MCF 10A (cell line): ENCODE measurements at regions not wholly inside any gene's neighbourhood (a gene's known extent, or its start where the extent isn't known, plus 50 kb on each side); places are given as distances from the start of the nearest gene placed in this dataset.

Source experiments
- BruUV-seq: library from RNA; stranded (reverse); fragments of 400-500 nt; replicated peaks from 2 replicates; lab custom pipeline; 2021; lab: Mats Ljungman, UMichigan
- CTCF ChIA-PET: fragments of 300-600 bp; sonication (Branson Sonifier 250); formaldehyde crosslinking; extraction: SDS; loops from one replicate; lab custom pipeline; 2021; ENCODE audit warnings: antibody characterized with exemption, inconsistent platforms; lab: Yijun Ruan, JAX
- POLR2A ChIA-PET: fragments of 300-600, 350-650 bp; sonication (Branson Sonifier 250); formaldehyde crosslinking; extraction: SDS; loops from one replicate; lab custom pipeline; 2020; ENCODE audit warnings: antibody characterized with exemption, inconsistent platforms; lab: Yijun Ruan, JAX
- DNase-seq: peaks from one replicate; pipeline ENCODE4 v3.0.0-alpha.2; 2018; ENCODE audit not compliant: unreplicated experiment
- H3K27ac Mint-ChIP-seq: one replicate; pipeline ENCODE4 v1.8.0; 2022; ENCODE audit warnings: mild to moderate bottlenecking, low read depth, mixed read lengths; ENCODE audit not compliant: unreplicated experiment
- H3K27me3 Mint-ChIP-seq: one replicate; pipeline ENCODE4 v1.8.0; 2022; ENCODE audit warnings: mixed read lengths; ENCODE audit not compliant: insufficient read depth, unreplicated experiment
- H3K36me3 Mint-ChIP-seq: one replicate; pipeline ENCODE4 v1.8.0; 2022; ENCODE audit warnings: mild to moderate bottlenecking, moderate library complexity, mixed read lengths; ENCODE audit not compliant: insufficient read depth, unreplicated experiment
- H3K4me1 Mint-ChIP-seq: one replicate; pipeline ENCODE4 v1.8.0; 2022; ENCODE audit warnings: mixed read lengths; ENCODE audit not compliant: insufficient read depth, unreplicated experiment
- H3K4me3 Mint-ChIP-seq: one replicate; pipeline ENCODE4 v1.8.0; 2022; ENCODE audit warnings: mild to moderate bottlenecking, moderate library complexity, mixed read lengths; ENCODE audit not compliant: unreplicated experiment
- H3K9me3 Mint-ChIP-seq: one replicate; pipeline ENCODE4 v1.8.0; 2022; ENCODE audit warnings: mixed read lengths; ENCODE audit not compliant: unreplicated experiment
- CTCF ChIP-seq: fragments of 200-600 bp; IDR thresholded peaks from one replicate; pipeline ENCODE4 v1.8.0; 2022; ENCODE audit warnings: antibody characterized with exemption, mild to moderate bottlenecking; ENCODE audit not compliant: unreplicated experiment
- intact Hi-C: fragments of 100-400 bp; cut with micrococcal nuclease; formaldehyde crosslinking; loops from 2 replicates; pipeline ENCODE4 v1.14.1; 2022

GRCh38 chr2:58908501-58909154 lies 667.5 kb upstream of the FANCL start:
- Mint-ChIP-seq H3K27ac (no peak overlapping the region), H3K36me3 (peaks cover 6% of the 10 kb centered on the region), H3K9me3 (no peaks in the 10 kb centered on the region), H3K27me3 (no peaks in the 10 kb centered on the region), H3K4me3 (no peak overlapping the region), H3K4me1 (no peaks in the 10 kb centered on the region)
- CTCF ChIA-PET: interaction anchor here (2.1 kb wide), 1 partner anchor 13 kb away, joined by 7 read pairs; no protein-coding TSS in a partner anchor
- no TSS peak for BruUV-seq
- POLR2A ChIA-PET: no interaction called here
- TF ChIP-seq CTCF: no peak
- intact Hi-C loops: no loop called here
- DNase-seq: no peak

- DNase-seq: no peak
- BruUV-seq: no TSS peak
- intact Hi-C loops: no loop called here
- CTCF ChIA-PET: interaction anchor here (2.1 kb wide), 1 partner anchor 14 kb away, joined by 7 read pairs; no protein-coding TSS in a partner anchor
- Mint-ChIP-seq H3K4me1 (no peaks in the 10 kb centered on the region), H3K27ac (no peak overlapping the region), H3K27me3 (no peaks in the 10 kb centered on the region), H3K36me3 (peaks cover 6% of the 10 kb centered on the region), H3K4me3 (no peak overlapping the region), H3K9me3 (no peaks in the 10 kb centered on the region)
- TF ChIP-seq CTCF: no peak
- POLR2A ChIA-PET: no interaction called here
Measured at GRCh38 chr2:58907644-58908043, 666.5 kb upstream of the FANCL start.

GRCh38 chr2:58906081-58906645 lies 665.0 kb upstream of the FANCL start:
- no peak for TF ChIP-seq CTCF
- Mint-ChIP-seq H3K27me3 (no peaks in the 10 kb centered on the region), H3K4me1 (no peaks in the 10 kb centered on the region), H3K27ac (no peak overlapping the region), H3K9me3 (no peaks in the 10 kb centered on the region), H3K4me3 (no peak overlapping the region), H3K36me3 (peaks cover 6% of the 10 kb centered on the region)
- ChIA-PET POLR2A (interaction anchor here (1.0 kb wide), 1 partner anchor 1325 kb away, joined by 3 read pairs; no protein-coding TSS in a partner anchor), CTCF (no interaction called here)
- intact Hi-C loops: no loop called here
- DNase-seq: no peak
- BruUV-seq: no TSS peak

- no peak for TF ChIP-seq CTCF
- BruUV-seq: no TSS peak
- peaks cover 12% of the 10 kb centered on the region for H3K4me1 Mint-ChIP-seq
- no peaks in the 10 kb centered on the region for H3K9me3 Mint-ChIP-seq
- POLR2A ChIA-PET: no interaction called here
- intact Hi-C loops: no loop called here
- peaks cover 6% of the 10 kb centered on the region for H3K36me3 Mint-ChIP-seq
- no peak overlapping the region for H3K27ac Mint-ChIP-seq
- DNase-seq: no peak
- no peaks in the 10 kb centered on the region for H3K27me3 Mint-ChIP-seq
- H3K4me3 Mint-ChIP-seq: no peak overlapping the region
- CTCF ChIA-PET: interaction anchor here (0.5 to 0.6 kb wide), 2 partner anchors 35 to 84 kb away, joined by 3 to 4 read pairs; no protein-coding TSS in a partner anchor
Measured at GRCh38 chr2:58904095-58904494, 663.0 kb upstream of the FANCL start.
